Heart left ventricle (tissue), 13 donors: ENCODE measurements at regions not wholly inside any gene's neighbourhood (a gene's known extent, or its start where the extent isn't known, plus 50 kb on each side); places are given as distances from the start of the nearest gene placed in this dataset.

ENCODE experiments used
- CTCF ChIP-seq, 12 donors: fragments of 200-600 bp; sonication (generic) in 4 of 12; IDR thresholded peaks; one replicate each; pipeline versions ENCODE4 v1.5.0 to v1.8.0; 2018 to 2022; ENCODE audit warnings: antibody characterized with exemption in 12 of 12, mild to moderate bottlenecking in 5 of 12
- POLR2A ChIP-seq, 2 donors: fragments of 450-650 bp; IDR thresholded peaks; one replicate each; pipeline ENCODE4 v1.6.1; 2017; ENCODE audit warnings: antibody characterized with exemption in 2 of 2, mild to moderate bottlenecking in 2 of 2, moderate library complexity in 2 of 2
- donor health status: ischemic (EF 13 %, LVEDD 7.1; RV severe dilation, severe dysfunction).
- donor health status: DM: no; HTN: yes; CAD: no.
- donor health status: DM: no; HTN: no; CAD: no.
- donor health status: ischemic (EF 25% LVEDD 6.9; RV normal size, moderate dysfunction).
- donor health status: ischemic (EF 25% LVEDD 5.7; RV mildly dilated, moderate dysfunction).
- donor health status: ischemic (EF 35%, LVEDD 5.7; RV mildly dilated, moderate dysfunction).
- donor health status: nonischemic (EF 11% LVEDD 7.7; RV severe dilation, severe dysfunction).
- donor health status: DM: yes; HTN: yes; CAD: no.
- donor health status: PGD.
- donor health status: ischemic (EF 29% LVEDD 5.4; RV normal size, mild dysfunction).
- donor health status: nonischemic (EF 23%, LVEDD 6.1; RV moderate dilation, normal function).

- no peak for TF ChIP-seq CTCF (IDR thresholded peaks at IDR 0.05)
- no peak for TF ChIP-seq POLR2A (IDR thresholded peaks at IDR 0.05)
These were observed 323.0 kb upstream of the SEMA6D start for GRCh38 chr15:47394286-47394809.
